K562 (cell line): ENCODE measurements at regions not wholly inside any gene's neighbourhood (a gene's known extent, or its start where the extent isn't known, plus 50 kb on each side); places are given as distances from the start of the nearest gene placed in this dataset.

Experiments
- ATAC-seq: fragments of 200-7000 bp; cut with Tn5 transposase; 3 replicates; pipeline ENCODE4 v1.9.1; 2020; ENCODE audit warnings: moderate library complexity
- BruUV-seq: library from RNA; stranded (reverse); fragments of 400-500 nt; replicated peaks from 2 replicates; lab custom pipeline; 2021; lab: Mats Ljungman, UMichigan
- CTCF ChIA-PET: fragments of 300-600 bp; formaldehyde crosslinking; extraction: SDS; loops from one replicate; lab custom pipeline; 2021; ENCODE audit warnings: low intra/inter-chr PET ratio; lab: Yijun Ruan, JAX
- POLR2A ChIA-PET: fragments of 300-600, 350-650 bp; sonication (Branson Sonifier 250); formaldehyde crosslinking; extraction: SDS; loops from one replicate; lab custom pipeline; 2021; ENCODE audit warnings: antibody characterized with exemption, inconsistent platforms; lab: Yijun Ruan, JAX
- DNase-seq, 4 experiments: peaks; one replicate each; pipeline versions ENCODE4 v3.0.0 to v3.0.0-alpha.2; 2011 to 2018; ENCODE audit warnings: low spot score in 3 of 4, mixed read lengths in 3 of 4; ENCODE audit errors: extremely low read depth in 1 of 4
- FAIRE-seq: peaks from 2 replicates; lab custom pipeline; 2011; peaks lifted over from hg19 to GRCh38; lab: Jason Lieb, UNC
- H2AFZ ChIP-seq: 2 replicates; pipeline ENCODE4 v1.6.0; 2011; ENCODE audit warnings: low read depth, low read length, control low read depth, inconsistent platforms
- H3K27ac ChIP-seq: fragments of 200-600 bp; 3 replicates; pipeline ENCODE4 v1.8.0; 2011; ENCODE audit warnings: low read depth, mild to moderate bottlenecking, control low read depth, inconsistent platforms, low read length, moderate library complexity, mixed read lengths; ENCODE audit errors: extremely low read depth
- H3K27me3 ChIP-seq, 2 experiments: fragments of 300-600 bp in 1 of 2; 2 replicates in 1 of 2; 3 replicates in 1 of 2; pipeline versions ENCODE4 v1.6.0 to v1.8.0; 2011; ENCODE audit warnings: inconsistent platforms in 2 of 2, low read length in 2 of 2, mild to moderate bottlenecking in 1 of 2, mixed read lengths in 1 of 2, moderate library complexity in 1 of 2; ENCODE audit not compliant: control insufficient read depth in 2 of 2, insufficient read depth in 2 of 2
- H3K36me3 ChIP-seq: fragments of 300-600 bp; 3 replicates; pipeline ENCODE4 v1.8.0; 2011; ENCODE audit warnings: mild to moderate bottlenecking, low read length, inconsistent platforms; ENCODE audit not compliant: control insufficient read depth, insufficient read depth
- H3K4me1 ChIP-seq, 2 experiments: fragments of 200-600 bp in 1 of 2; replicated peaks in 1 of 2; 2 replicates in 1 of 2; 3 replicates in 1 of 2; pipeline versions ENCODE4 v1.5.1 to v1.8.0; 2011; ENCODE audit warnings: inconsistent platforms in 2 of 2, low read length in 2 of 2, mild to moderate bottlenecking in 1 of 2, mixed read lengths in 1 of 2, moderate library complexity in 1 of 2; ENCODE audit not compliant: control insufficient read depth in 2 of 2, insufficient read depth in 2 of 2
- H3K4me2 ChIP-seq: 2 replicates; pipeline ENCODE4 v1.6.1; 2011; ENCODE audit warnings: low read length, control low read depth, inconsistent platforms, mixed read lengths; ENCODE audit not compliant: insufficient read depth
- H3K4me3 ChIP-seq: fragments of 200-600 bp; sonication (generic), shearing (Covaris generic); 2 replicates; pipeline ENCODE4 v1.5.1; 2016; ENCODE audit warnings: control low read depth, inconsistent platforms
- H3K79me2 ChIP-seq: fragments of 200-600 bp; 3 replicates; pipeline ENCODE4 v1.8.0; 2011; ENCODE audit warnings: low read length, inconsistent platforms; ENCODE audit not compliant: control insufficient read depth, insufficient read depth
- H3K9ac ChIP-seq, 2 experiments: 2 replicates each; pipeline versions ENCODE4 v1.6.0 to v1.6.1; 2011; ENCODE audit warnings: low read depth in 2 of 2, low read length in 2 of 2, control low read depth in 1 of 2, inconsistent platforms in 1 of 2, mild to moderate bottlenecking in 1 of 2, mixed read lengths in 1 of 2; ENCODE audit not compliant: insufficient read depth in 1 of 2
- H3K9me1 ChIP-seq: one replicate; pipeline ENCODE4 v1.6.0; 2011; ENCODE audit warnings: inconsistent platforms, mild to moderate bottlenecking, low read length, moderate library complexity; ENCODE audit not compliant: control insufficient read depth, insufficient read depth
- H3K9me3 ChIP-seq: replicated peaks from 2 replicates; pipeline ENCODE4 v1.5.1; 2011; ENCODE audit warnings: low read depth, low read length, inconsistent platforms; ENCODE audit not compliant: control insufficient read depth, insufficient read depth
- H4K20me1 ChIP-seq: replicated peaks from 2 replicates; pipeline ENCODE4 v1.6.1; 2011; ENCODE audit warnings: low read length, inconsistent platforms, mixed read lengths; ENCODE audit not compliant: control insufficient read depth, insufficient read depth
- CBX5 ChIP-seq: IDR thresholded peaks from 2 replicates; pipeline ENCODE4 v1.6.1; 2014; ENCODE audit warnings: low read depth, borderline replicate concordance
- CCAR2 ChIP-seq: fragments of 200-400 bp; formaldehyde crosslinking; IDR thresholded peaks from 2 replicates; pipeline ENCODE4 v1.6.1; 2017; ENCODE audit warnings: mild to moderate bottlenecking, low read depth, low read length
- ELF2 ChIP-seq: fragments of 250-450 bp; sonication (Bioruptor Pico); IDR thresholded peaks from 2 replicates; pipeline ENCODE4 v1.5.0; 2021; ENCODE audit warnings: mild to moderate bottlenecking
- EWSR1 ChIP-seq: fragments of 450-650 bp; IDR thresholded peaks from 2 replicates; pipeline ENCODE4 v1.6.1; 2018; ENCODE audit warnings: borderline replicate concordance, mild to moderate bottlenecking, low read depth, moderate library complexity; ENCODE audit not compliant: partially characterized antibody
- HNRNPH1 ChIP-seq: fragments of 200-400 bp; formaldehyde crosslinking; optimal IDR thresholded peaks from 2 replicates; pipeline ENCODE3; 2017; ENCODE audit warnings: low read depth, mild to moderate bottlenecking, low read length, moderate library complexity
- LEF1 ChIP-seq: fragments of 450-650 bp; IDR thresholded peaks from 2 replicates; pipeline ENCODE4 v1.6.1; 2016; ENCODE audit warnings: mild to moderate bottlenecking
- RFX7 ChIP-seq: fragments of 250-450 bp; sonication (Bioruptor Pico); IDR thresholded peaks from 2 replicates; pipeline ENCODE4 v1.5.1; 2021; ENCODE audit warnings: mild to moderate bottlenecking
- SIN3B ChIP-seq: fragments of 450-650 bp; IDR thresholded peaks from 2 replicates; pipeline ENCODE4 v1.6.1; 2017; ENCODE audit warnings: low read depth, mild to moderate bottlenecking, moderate library complexity
- SRF ChIP-seq, 2 experiments: fragments of 250-450, 450-650 bp in 1 of 2; sonication (Bioruptor Pico) in 1 of 2; sonication (generic) in 1 of 2; formaldehyde crosslinking; IDR thresholded peaks; 2 replicates each; pipeline versions ENCODE4 v1.5.0 to v1.5.1; 2020 to 2022; ENCODE audit warnings: mild to moderate bottlenecking in 1 of 2, missing genetic modification reagents in 1 of 2
- SRSF1 ChIP-seq: fragments of 200-400 bp; formaldehyde crosslinking; IDR thresholded peaks from 2 replicates; pipeline ENCODE4 v1.6.1; 2017; ENCODE audit warnings: mild to moderate bottlenecking, low read depth, low read length, moderate library complexity
- SRSF9 ChIP-seq: fragments of 200-400 bp; formaldehyde crosslinking; IDR thresholded peaks from 2 replicates; pipeline ENCODE4 v1.6.1; 2017; ENCODE audit warnings: low read depth, low read length, borderline replicate concordance
- STAT5B ChIP-seq: fragments of 250-450 bp; sonication (Bioruptor Pico); IDR thresholded peaks from 2 replicates; pipeline ENCODE4 v1.8.0; 2021; ENCODE audit warnings: mild to moderate bottlenecking, inconsistent platforms
- WHSC1 ChIP-seq: IDR thresholded peaks from one replicate; pipeline ENCODE4 v1.6.1; 2012; ENCODE audit warnings: low read length, control low read depth, inconsistent platforms
- ZNF165 ChIP-seq: fragments of 250-450 bp; sonication (Bioruptor Pico); IDR thresholded peaks from 2 replicates; pipeline ENCODE4 v1.4.0; 2020; ENCODE audit warnings: borderline replicate concordance
- ZNF75A ChIP-seq: fragments of 450-650 bp; formaldehyde crosslinking; IDR thresholded peaks from 2 replicates; pipeline ENCODE4 v1.4.0; 2020; ENCODE audit warnings: mild to moderate bottlenecking
- WGBS: fragments of 100-300 bp; shearing (Covaris generic); methylation state at CpG from one replicate; pipeline ENCODE4 v1.1.6; 2016; ENCODE audit warnings: low coverage, mixed read lengths; ENCODE audit not compliant: insufficient coverage; ENCODE audit errors: missing lambda C conversion rate; 5-methylcytosine and 5-hydroxymethylcytosine counted together
- in situ Hi-C: fragments of 300-500 bp; cut with MboI; formaldehyde crosslinking; loops from 4 replicates; pipeline ENCODE4 v1.15.0; 2018; ENCODE audit warnings: inconsistent platforms, mixed read lengths
- intact Hi-C: fragments of 100-400 bp; cut with micrococcal nuclease; formaldehyde crosslinking; loops from 2 replicates; pipeline ENCODE4 v1.14.2; 2022
- TF ChIP-seq, protein P1 (sequence below): fragments of 150-350 bp; conservative IDR thresholded peaks from 2 replicates; pipeline ENCODE4 v1.6.1; 2014; ENCODE audit warnings: low read length

DNA sequence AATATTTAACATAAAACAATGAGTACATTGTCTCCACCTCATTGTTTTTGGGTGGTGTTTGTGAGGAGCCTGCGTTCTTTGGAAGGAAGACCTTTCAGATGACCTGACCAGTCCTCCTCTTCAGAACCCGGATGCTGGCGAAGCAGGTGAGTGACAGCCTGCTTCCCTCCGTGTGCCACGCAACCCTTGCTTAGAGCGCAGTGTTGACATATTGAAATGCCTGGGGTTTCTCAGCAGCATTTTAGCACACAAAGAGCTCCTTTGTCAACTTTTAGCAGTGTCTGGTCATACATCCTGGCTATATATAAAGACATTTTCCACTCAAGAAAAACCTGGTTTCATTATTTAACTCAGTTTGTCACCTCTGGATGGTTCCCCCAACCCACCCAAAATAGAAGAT is 335.7 kb upstream of the POU3F3 start:
- no peaks in the 10 kb centered on the region for H3K9me1 ChIP-seq
- intact Hi-C loops: no loop called here
- no peak overlapping the region for H3K27ac ChIP-seq
- FAIRE-seq: no peak
- H4K20me1 ChIP-seq: no peaks in the 10 kb centered on the region
- H3K36me3 ChIP-seq: no peaks in the 10 kb centered on the region
- H3K4me2 ChIP-seq: no peak overlapping the region
- ChIA-PET POLR2A (no interaction called here), CTCF (no interaction called here)
- BruUV-seq: no TSS peak
- no peaks in the 10 kb centered on the region for H3K4me1 ChIP-seq
- 0% methylated on average over 6 of the region's 6 CpGs for WGBS
- no peaks in the 10 kb centered on the region for H3K79me2 ChIP-seq
- no peak overlapping the region for H2AFZ ChIP-seq
- no peaks in the 10 kb centered on the region for H3K9me3 ChIP-seq
- TF ChIP-seq LEF1 (no peak), SRSF1 (no peak), CCAR2 (no peak), RFX7 (CRISPR knock-in tag) (no peak), WHSC1 (no peak)
- no peak overlapping the region for H3K9ac ChIP-seq
- no peak overlapping the region for H3K4me3 ChIP-seq
- in situ Hi-C loops: no loop called here
- ATAC-seq: no peak
- no peak for DNase-seq
- no peaks in the 10 kb centered on the region for H3K27me3 ChIP-seq

GRCh38 chr2:104521247-104521646 is 332.7 kb upstream of the POU3F3 start:
- no peak for FAIRE-seq
- no peak overlapping the region for H3K4me2 ChIP-seq
- no peaks in the 10 kb centered on the region for H3K9me1 ChIP-seq
- ATAC-seq: no peak
- CTCF ChIA-PET: no interaction called here
- no peaks in the 10 kb centered on the region for H3K27me3 ChIP-seq
- POLR2A ChIA-PET: no interaction called here
- in situ Hi-C loops: no loop called here
- no TSS peak for BruUV-seq
- no peak for DNase-seq
- H4K20me1 ChIP-seq: no peaks in the 10 kb centered on the region
- intact Hi-C loops: no loop called here
- H3K9ac ChIP-seq: no peak overlapping the region
- no peak overlapping the region for H2AFZ ChIP-seq
- H3K4me1 ChIP-seq: no peaks in the 10 kb centered on the region
- no peak overlapping the region for H3K4me3 ChIP-seq
- no peaks in the 10 kb centered on the region for H3K9me3 ChIP-seq
- H3K36me3 ChIP-seq: no peaks in the 10 kb centered on the region
- WGBS: 0% methylated on average over 5 of the region's 5 CpGs
- no peak overlapping the region for H3K27ac ChIP-seq
- no peaks in the 10 kb centered on the region for H3K79me2 ChIP-seq
- TF ChIP-seq EWSR1 (no peak), SRSF1 (no peak), SIN3B (no peak), ZNF165 (CRISPR knock-in tag) (no peak), SRSF9 (no peak), HNRNPH1 (no peak), ELF2 (CRISPR knock-in tag) (no peak), CBX5 (no peak), STAT5B (CRISPR knock-in tag) (no peak), ZNF75A (no peak), SRF (CRISPR knock-in tag; IDR thresholded peaks at IDR 0.05) (no peak)
- TF ChIP-seq, protein P1, sequence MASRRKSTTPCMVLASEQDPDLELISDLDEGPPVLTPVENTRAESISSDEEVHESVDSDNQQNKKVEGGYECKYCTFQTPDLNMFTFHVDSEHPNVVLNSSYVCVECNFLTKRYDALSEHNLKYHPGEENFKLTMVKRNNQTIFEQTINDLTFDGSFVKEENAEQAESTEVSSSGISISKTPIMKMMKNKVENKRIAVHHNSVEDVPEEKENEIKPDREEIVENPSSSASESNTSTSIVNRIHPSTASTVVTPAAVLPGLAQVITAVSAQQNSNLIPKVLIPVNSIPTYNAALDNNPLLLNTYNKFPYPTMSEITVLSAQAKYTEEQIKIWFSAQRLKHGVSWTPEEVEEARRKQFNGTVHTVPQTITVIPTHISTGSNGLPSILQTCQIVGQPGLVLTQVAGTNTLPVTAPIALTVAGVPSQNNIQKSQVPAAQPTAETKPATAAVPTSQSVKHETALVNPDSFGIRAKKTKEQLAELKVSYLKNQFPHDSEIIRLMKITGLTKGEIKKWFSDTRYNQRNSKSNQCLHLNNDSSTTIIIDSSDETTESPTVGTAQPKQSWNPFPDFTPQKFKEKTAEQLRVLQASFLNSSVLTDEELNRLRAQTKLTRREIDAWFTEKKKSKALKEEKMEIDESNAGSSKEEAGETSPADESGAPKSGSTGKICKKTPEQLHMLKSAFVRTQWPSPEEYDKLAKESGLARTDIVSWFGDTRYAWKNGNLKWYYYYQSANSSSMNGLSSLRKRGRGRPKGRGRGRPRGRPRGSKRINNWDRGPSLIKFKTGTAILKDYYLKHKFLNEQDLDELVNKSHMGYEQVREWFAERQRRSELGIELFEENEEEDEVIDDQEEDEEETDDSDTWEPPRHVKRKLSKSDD: no peak
